WTC11 (cell line): ENCODE measurements at regions not wholly inside any gene's neighbourhood (a gene's known extent, or its start where the extent isn't known, plus 50 kb on each side); places are given as distances from the start of the nearest gene placed in this dataset.

Source experiments
- CTCF ChIP-seq: fragments of 200-600 bp; IDR thresholded peaks from 2 replicates; pipeline ENCODE4 v1.8.0; 2022; ENCODE audit warnings: antibody characterized with exemption
- E2F4 ChIP-seq: sonication (generic); formaldehyde crosslinking; IDR thresholded peaks from 2 replicates; pipeline ENCODE4 v1.8.1; 2022; ENCODE audit warnings: low read depth, mild to moderate bottlenecking, moderate library complexity, missing genetic modification reagents, borderline replicate concordance
- ETV6 ChIP-seq: sonication (generic); formaldehyde crosslinking; IDR thresholded peaks from 2 replicates; pipeline ENCODE4 v1.8.1; 2022; ENCODE audit warnings: mild to moderate bottlenecking, missing genetic modification reagents
- FOXJ3 ChIP-seq: sonication (generic); formaldehyde crosslinking; IDR thresholded peaks from 2 replicates; pipeline ENCODE4 v1.9.0; 2021; ENCODE audit warnings: missing genetic modification reagents, mild to moderate bottlenecking, borderline replicate concordance
- JUN ChIP-seq: sonication (generic); formaldehyde crosslinking; IDR thresholded peaks from 2 replicates; pipeline ENCODE4 v1.8.0; 2023; ENCODE audit warnings: mild to moderate bottlenecking, missing genetic modification reagents
- SP1 ChIP-seq: sonication (generic); formaldehyde crosslinking; conservative IDR thresholded peaks from 2 replicates; pipeline ENCODE4 v1.8.1; 2022; ENCODE audit warnings: missing genetic modification reagents
- TP53 ChIP-seq: sonication (generic); formaldehyde crosslinking; IDR thresholded peaks from 2 replicates; pipeline ENCODE4 v1.8.1; 2023; ENCODE audit warnings: mild to moderate bottlenecking, missing genetic modification reagents
- TF ChIP-seq, protein P1 (sequence below): sonication (generic); formaldehyde crosslinking; IDR thresholded peaks from 2 replicates; pipeline ENCODE4 v1.8.1; 2023; ENCODE audit warnings: mild to moderate bottlenecking, missing genetic modification reagents
- TF ChIP-seq, protein P2 (sequence below): sonication (generic); formaldehyde crosslinking; IDR thresholded peaks from 2 replicates; pipeline ENCODE4 v1.8.1; 2023; ENCODE audit warnings: mild to moderate bottlenecking, moderate library complexity, missing genetic modification reagents
- TF ChIP-seq, protein P3 (sequence below): sonication (generic); formaldehyde crosslinking; IDR thresholded peaks from 2 replicates; pipeline ENCODE4 v1.8.1; 2022; ENCODE audit warnings: mild to moderate bottlenecking, moderate library complexity, missing genetic modification reagents

DNA sequence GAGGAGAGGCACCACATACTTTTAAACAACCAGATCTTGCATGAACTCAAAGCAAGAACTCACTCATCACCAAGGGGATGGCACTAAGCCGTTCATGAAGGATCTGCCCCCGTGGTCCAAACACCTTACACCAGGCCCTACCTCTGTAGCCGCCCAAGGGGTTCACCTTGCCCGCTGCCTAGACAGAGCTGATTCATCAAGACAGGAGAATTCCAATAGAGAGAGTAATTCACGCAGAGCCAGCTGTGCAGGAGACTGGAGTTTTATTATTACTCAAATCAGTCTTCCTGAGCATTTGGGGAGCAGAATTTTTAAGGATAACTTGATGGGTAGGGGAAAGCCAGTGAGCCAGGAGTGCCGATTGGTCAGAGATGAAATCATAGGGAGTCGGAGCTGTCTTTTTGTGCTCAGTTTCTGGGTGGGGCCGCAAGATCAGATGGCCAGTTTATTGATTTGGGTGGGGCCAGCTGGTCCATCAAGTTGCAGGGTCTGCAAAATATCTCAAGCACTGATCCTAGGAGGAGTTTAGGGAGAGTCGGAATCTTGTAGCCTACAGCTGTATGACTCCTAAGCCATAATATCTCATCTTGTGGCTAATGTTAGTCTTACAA, 364.7 kb downstream of the PCDH7 start:
- TF ChIP-seq, protein P1, sequence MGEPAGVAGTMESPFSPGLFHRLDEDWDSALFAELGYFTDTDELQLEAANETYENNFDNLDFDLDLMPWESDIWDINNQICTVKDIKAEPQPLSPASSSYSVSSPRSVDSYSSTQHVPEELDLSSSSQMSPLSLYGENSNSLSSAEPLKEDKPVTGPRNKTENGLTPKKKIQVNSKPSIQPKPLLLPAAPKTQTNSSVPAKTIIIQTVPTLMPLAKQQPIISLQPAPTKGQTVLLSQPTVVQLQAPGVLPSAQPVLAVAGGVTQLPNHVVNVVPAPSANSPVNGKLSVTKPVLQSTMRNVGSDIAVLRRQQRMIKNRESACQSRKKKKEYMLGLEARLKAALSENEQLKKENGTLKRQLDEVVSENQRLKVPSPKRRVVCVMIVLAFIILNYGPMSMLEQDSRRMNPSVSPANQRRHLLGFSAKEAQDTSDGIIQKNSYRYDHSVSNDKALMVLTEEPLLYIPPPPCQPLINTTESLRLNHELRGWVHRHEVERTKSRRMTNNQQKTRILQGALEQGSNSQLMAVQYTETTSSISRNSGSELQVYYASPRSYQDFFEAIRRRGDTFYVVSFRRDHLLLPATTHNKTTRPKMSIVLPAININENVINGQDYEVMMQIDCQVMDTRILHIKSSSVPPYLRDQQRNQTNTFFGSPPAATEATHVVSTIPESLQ (CRISPR knock-in tag), result no peak
- TF ChIP-seq E2F4 (CRISPR knock-in tag), result no peak
- TF ChIP-seq TP53 (CRISPR knock-in tag), result no peak
- TF ChIP-seq CTCF, result no peak
- TF ChIP-seq ETV6 (CRISPR knock-in tag), result no peak
- TF ChIP-seq, protein P2, sequence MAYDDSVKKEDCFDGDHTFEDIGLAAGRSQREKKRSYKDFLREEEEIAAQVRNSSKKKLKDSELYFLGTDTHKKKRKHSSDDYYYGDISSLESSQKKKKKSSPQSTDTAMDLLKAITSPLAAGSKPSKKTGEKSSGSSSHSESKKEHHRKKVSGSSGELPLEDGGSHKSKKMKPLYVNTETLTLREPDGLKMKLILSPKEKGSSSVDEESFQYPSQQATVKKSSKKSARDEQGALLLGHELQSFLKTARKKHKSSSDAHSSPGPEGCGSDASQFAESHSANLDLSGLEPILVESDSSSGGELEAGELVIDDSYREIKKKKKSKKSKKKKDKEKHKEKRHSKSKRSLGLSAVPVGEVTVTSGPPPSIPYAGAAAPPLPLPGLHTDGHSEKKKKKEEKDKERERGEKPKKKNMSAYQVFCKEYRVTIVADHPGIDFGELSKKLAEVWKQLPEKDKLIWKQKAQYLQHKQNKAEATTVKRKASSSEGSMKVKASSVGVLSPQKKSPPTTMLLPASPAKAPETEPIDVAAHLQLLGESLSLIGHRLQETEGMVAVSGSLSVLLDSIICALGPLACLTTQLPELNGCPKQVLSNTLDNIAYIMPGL (CRISPR knock-in tag), result no peak
- TF ChIP-seq, protein P3, sequence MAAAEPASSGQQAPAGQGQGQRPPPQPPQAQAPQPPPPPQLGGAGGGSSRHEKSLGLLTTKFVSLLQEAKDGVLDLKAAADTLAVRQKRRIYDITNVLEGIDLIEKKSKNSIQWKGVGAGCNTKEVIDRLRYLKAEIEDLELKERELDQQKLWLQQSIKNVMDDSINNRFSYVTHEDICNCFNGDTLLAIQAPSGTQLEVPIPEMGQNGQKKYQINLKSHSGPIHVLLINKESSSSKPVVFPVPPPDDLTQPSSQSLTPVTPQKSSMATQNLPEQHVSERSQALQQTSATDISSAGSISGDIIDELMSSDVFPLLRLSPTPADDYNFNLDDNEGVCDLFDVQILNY (CRISPR knock-in tag), result no peak
- no peak for TF ChIP-seq FOXJ3 (CRISPR knock-in tag)
- TF ChIP-seq SP1 (CRISPR knock-in tag), result no peak
- no peak for TF ChIP-seq JUN (CRISPR knock-in tag)
